ENCODE measurements at regions not wholly inside any gene's neighbourhood (a gene's known extent, or its start where the extent isn't known, plus 50 kb on each side); places are given as distances from the start of the nearest gene placed in this dataset.

DNA sequence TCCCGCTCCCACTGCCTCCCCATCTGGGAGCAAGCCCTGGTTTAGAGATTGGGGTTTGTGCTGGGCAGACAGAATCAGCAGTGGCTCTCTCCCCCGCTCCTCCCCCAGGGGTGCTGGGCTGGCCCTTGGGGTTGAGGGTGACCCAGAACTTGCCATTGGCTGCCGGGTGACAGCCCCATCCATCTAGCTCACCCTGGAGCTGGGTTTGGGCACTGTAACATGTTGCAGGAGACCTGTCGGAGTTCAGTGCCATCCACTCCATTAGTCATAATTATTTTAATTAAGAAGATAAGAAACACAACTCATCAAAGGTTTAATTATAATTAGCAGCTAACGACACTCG, 111.4 kb upstream of the OTOS start:
- TF ChIP-seq, protein P1, sequence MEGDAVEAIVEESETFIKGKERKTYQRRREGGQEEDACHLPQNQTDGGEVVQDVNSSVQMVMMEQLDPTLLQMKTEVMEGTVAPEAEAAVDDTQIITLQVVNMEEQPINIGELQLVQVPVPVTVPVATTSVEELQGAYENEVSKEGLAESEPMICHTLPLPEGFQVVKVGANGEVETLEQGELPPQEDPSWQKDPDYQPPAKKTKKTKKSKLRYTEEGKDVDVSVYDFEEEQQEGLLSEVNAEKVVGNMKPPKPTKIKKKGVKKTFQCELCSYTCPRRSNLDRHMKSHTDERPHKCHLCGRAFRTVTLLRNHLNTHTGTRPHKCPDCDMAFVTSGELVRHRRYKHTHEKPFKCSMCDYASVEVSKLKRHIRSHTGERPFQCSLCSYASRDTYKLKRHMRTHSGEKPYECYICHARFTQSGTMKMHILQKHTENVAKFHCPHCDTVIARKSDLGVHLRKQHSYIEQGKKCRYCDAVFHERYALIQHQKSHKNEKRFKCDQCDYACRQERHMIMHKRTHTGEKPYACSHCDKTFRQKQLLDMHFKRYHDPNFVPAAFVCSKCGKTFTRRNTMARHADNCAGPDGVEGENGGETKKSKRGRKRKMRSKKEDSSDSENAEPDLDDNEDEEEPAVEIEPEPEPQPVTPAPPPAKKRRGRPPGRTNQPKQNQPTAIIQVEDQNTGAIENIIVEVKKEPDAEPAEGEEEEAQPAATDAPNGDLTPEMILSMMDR (conservative IDR thresholded peaks at IDR 0.05; ENCODE audit: low read depth, low read length): no peak
- no peak for TF ChIP-seq MAZ (IDR thresholded peaks at IDR 0.05; ENCODE audit: borderline replicate concordance, low read depth, low read length)
- TF ChIP-seq, protein P2, sequence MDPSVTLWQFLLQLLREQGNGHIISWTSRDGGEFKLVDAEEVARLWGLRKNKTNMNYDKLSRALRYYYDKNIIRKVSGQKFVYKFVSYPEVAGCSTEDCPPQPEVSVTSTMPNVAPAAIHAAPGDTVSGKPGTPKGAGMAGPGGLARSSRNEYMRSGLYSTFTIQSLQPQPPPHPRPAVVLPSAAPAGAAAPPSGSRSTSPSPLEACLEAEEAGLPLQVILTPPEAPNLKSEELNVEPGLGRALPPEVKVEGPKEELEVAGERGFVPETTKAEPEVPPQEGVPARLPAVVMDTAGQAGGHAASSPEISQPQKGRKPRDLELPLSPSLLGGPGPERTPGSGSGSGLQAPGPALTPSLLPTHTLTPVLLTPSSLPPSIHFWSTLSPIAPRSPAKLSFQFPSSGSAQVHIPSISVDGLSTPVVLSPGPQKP (IDR thresholded peaks at IDR 0.05; ENCODE audit: borderline replicate concordance, low read depth, low read length): no peak
- TF ChIP-seq POLR2A (IDR thresholded peaks at IDR 0.05; ENCODE audit: low read depth, low read length): no peak
- no peak for TF ChIP-seq CEBPB (IDR thresholded peaks at IDR 0.05; ENCODE audit: low read depth, low read length)
- TF ChIP-seq MAFK (IDR thresholded peaks at IDR 0.05; ENCODE audit: low read depth, low read length): no peak
- no peak for TF ChIP-seq RCOR1 (IDR thresholded peaks at IDR 0.05; ENCODE audit: insufficient replicate concordance, low read length)
- TF ChIP-seq MXI1 (IDR thresholded peaks at IDR 0.05; ENCODE audit: borderline replicate concordance, low read depth, low read length): no peak
- TF ChIP-seq RAD21 (IDR thresholded peaks at IDR 0.05; ENCODE audit: low read length): no peak
- no peak for TF ChIP-seq SMC3 (IDR thresholded peaks at IDR 0.05; ENCODE audit: low read depth, low read length)
- no peak for TF ChIP-seq RFX5 (IDR thresholded peaks at IDR 0.05; ENCODE audit: low read depth, low read length)
- TF ChIP-seq FOS (IDR thresholded peaks at IDR 0.05; ENCODE audit: low read depth, low read length): no peak
- no peak for TF ChIP-seq CHD1 (IDR thresholded peaks at IDR 0.05; ENCODE audit: low read depth, low read length)
- TF ChIP-seq BHLHE40 (IDR thresholded peaks at IDR 0.05; ENCODE audit: low read depth, low read length): no peak

Data from IMR-90 (cell line).